Mesenchymal stem cell (in vitro differentiated cells and primary cell): ENCODE measurements at regions not wholly inside any gene's neighbourhood (a gene's known extent, or its start where the extent isn't known, plus 50 kb on each side); places are given as distances from the start of the nearest gene placed in this dataset.
"Not testable (repeated sequence)": the region's sequence is repeated elsewhere in the genome, so short reads cannot be mapped to it uniquely, and the experiment has no call there.

Source experiments
- DNase-seq: peaks from one replicate; pipeline ENCODE4 v3.0.0-alpha.2; 2013
- H2AFZ ChIP-seq: one replicate; pipeline ENCODE4 v1.6.1; 2013; ENCODE audit warnings: low read depth, mild to moderate bottlenecking, control low read depth, inconsistent platforms, low read length, moderate library complexity
- H2AK5ac ChIP-seq: 2 replicates; pipeline ENCODE4 v1.6.1; 2013; ENCODE audit warnings: low read length, moderate library complexity, mild to moderate bottlenecking, inconsistent platforms; ENCODE audit not compliant: severe bottlenecking
- H2BK120ac ChIP-seq: one replicate; pipeline ENCODE4 v1.6.1; 2013; ENCODE audit warnings: low read depth, mild to moderate bottlenecking, inconsistent platforms, low read length, moderate library complexity
- H2BK12ac ChIP-seq, 2 experiments: one replicate each; pipeline ENCODE4 v1.6.1; 2013; ENCODE audit warnings: inconsistent platforms in 2 of 2, low read length in 2 of 2, mild to moderate bottlenecking in 2 of 2, moderate library complexity in 2 of 2, control low read depth in 1 of 2
- H2BK15ac ChIP-seq: one replicate; pipeline ENCODE4 v1.6.1; 2013; ENCODE audit warnings: mild to moderate bottlenecking, low read depth, inconsistent platforms; ENCODE audit not compliant: poor library complexity, severe bottlenecking
- H2BK5ac ChIP-seq: 2 replicates; pipeline ENCODE4 v1.6.1; 2013; ENCODE audit warnings: low read depth, mild to moderate bottlenecking, low read length, control low read depth, inconsistent platforms; ENCODE audit not compliant: poor library complexity, severe bottlenecking
- H3K14ac ChIP-seq, 2 experiments: one replicate each; pipeline ENCODE4 v1.6.1; 2013; ENCODE audit warnings: inconsistent platforms in 2 of 2, low read length in 2 of 2, control low read depth in 1 of 2, mild to moderate bottlenecking in 1 of 2, moderate library complexity in 1 of 2
- H3K18ac ChIP-seq, 2 experiments: one replicate each; pipeline ENCODE4 v1.6.1; 2013; ENCODE audit warnings: inconsistent platforms in 2 of 2, low read length in 2 of 2, control low read depth in 1 of 2, low read depth in 1 of 2, mild to moderate bottlenecking in 1 of 2
- H3K23ac ChIP-seq, 2 experiments: one replicate each; pipeline ENCODE4 v1.6.1; 2013; ENCODE audit warnings: inconsistent platforms in 2 of 2, low read length in 2 of 2, mild to moderate bottlenecking in 2 of 2, moderate library complexity in 2 of 2, control low read depth in 1 of 2
- H3K27ac ChIP-seq: 2 replicates; pipeline ENCODE4 v1.5.1; 2013; ENCODE audit warnings: mild to moderate bottlenecking, moderate library complexity, low read length, control low read depth, inconsistent platforms; ENCODE audit not compliant: poor library complexity, severe bottlenecking
- H3K27me3 ChIP-seq, 2 experiments: 2 replicates each; pipeline versions ENCODE4 v1.6.1 to v1.7.0; 2013; ENCODE audit warnings: low read length in 2 of 2, mild to moderate bottlenecking in 2 of 2, moderate library complexity in 2 of 2, control low read depth in 1 of 2, inconsistent platforms in 1 of 2; ENCODE audit not compliant: control insufficient read depth in 1 of 2, insufficient read depth in 1 of 2
- H3K36me3 ChIP-seq, 2 experiments: 2 replicates each; pipeline versions ENCODE4 v1.6.1 to v1.7.0; 2013; ENCODE audit warnings: low read length in 2 of 2, control low read depth in 1 of 2, inconsistent platforms in 1 of 2, low read depth in 1 of 2, mild to moderate bottlenecking in 1 of 2; ENCODE audit not compliant: insufficient read depth in 2 of 2, control insufficient read depth in 1 of 2
- H3K4ac ChIP-seq, 2 experiments: one replicate each; pipeline ENCODE4 v1.6.1; 2013; ENCODE audit warnings: inconsistent platforms in 2 of 2, low read length in 2 of 2, mild to moderate bottlenecking in 2 of 2, moderate library complexity in 2 of 2, control low read depth in 1 of 2, low read depth in 1 of 2
- H3K4me1 ChIP-seq: 2 replicates; pipeline ENCODE4 v1.6.1; 2013; ENCODE audit warnings: low read depth, low read length, control low read depth; ENCODE audit not compliant: control insufficient read depth, insufficient read depth
- H3K4me2 ChIP-seq: 2 replicates; pipeline ENCODE4 v1.6.1; 2013; ENCODE audit warnings: low read length, mild to moderate bottlenecking, inconsistent platforms; ENCODE audit not compliant: poor library complexity, severe bottlenecking
- H3K4me3 ChIP-seq, 2 experiments: 2 replicates each; pipeline versions ENCODE4 v1.5.1 to v1.7.0; 2013; ENCODE audit warnings: low read length in 2 of 2, mild to moderate bottlenecking in 2 of 2, control low read depth in 1 of 2, low read depth in 1 of 2; ENCODE audit not compliant: insufficient read depth in 1 of 2
- H3K79me1 ChIP-seq: replicated peaks from 2 replicates; pipeline ENCODE4 v1.6.1; 2013; ENCODE audit warnings: mild to moderate bottlenecking, control low read depth, low read length, inconsistent platforms; ENCODE audit not compliant: poor library complexity, severe bottlenecking
- H3K9ac ChIP-seq: 2 replicates; pipeline ENCODE4 v1.7.0; 2013; ENCODE audit warnings: mild to moderate bottlenecking, low read length, moderate library complexity
- H3K9me3 ChIP-seq: 2 replicates; pipeline ENCODE4 v1.7.0; 2013; ENCODE audit warnings: mild to moderate bottlenecking, low read length; ENCODE audit not compliant: control insufficient read depth
- H4K8ac ChIP-seq: one replicate; pipeline ENCODE4 v1.6.1; 2013; ENCODE audit warnings: inconsistent platforms, mild to moderate bottlenecking, low read length, moderate library complexity
- H4K91ac ChIP-seq: one replicate; pipeline ENCODE4 v1.6.1; 2013; ENCODE audit warnings: mild to moderate bottlenecking, low read length, inconsistent platforms
- WGBS: methylation state at CpG from one replicate; pipeline ENCODE4 v1.1.7; 2013; ENCODE audit warnings: mixed read lengths; 5-methylcytosine and 5-hydroxymethylcytosine counted together

DNA sequence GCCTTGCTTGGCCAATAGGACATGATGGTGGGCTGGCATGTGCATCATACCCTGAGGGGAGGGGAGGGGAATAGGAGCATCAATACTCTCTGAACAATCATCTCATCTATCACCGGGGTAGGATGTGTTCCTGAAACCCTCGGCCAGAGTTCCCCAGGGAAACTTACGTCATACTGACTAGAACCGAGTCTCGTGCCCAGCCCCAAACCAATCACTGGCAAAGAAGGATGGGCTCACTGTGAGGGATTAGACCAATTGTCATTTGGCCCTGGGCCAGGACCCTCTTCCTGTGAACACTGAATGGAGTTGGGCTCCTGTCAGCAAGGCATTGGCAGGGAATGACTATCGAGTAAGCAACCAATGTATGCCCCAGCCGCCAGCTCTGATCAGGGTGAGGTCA is 261.5 kb downstream of the MYCN start:
- Histone ChIP-seq H3K27ac (no peak overlapping the region), H3K18ac (no peak overlapping the region), H3K79me1 (no peaks in the 10 kb centered on the region), H3K14ac (no peak overlapping the region), H3K27me3 (no peaks in the 10 kb centered on the region), H2AK5ac (no peak overlapping the region), H4K8ac (no peak overlapping the region), H2BK120ac (no peak overlapping the region), H2BK5ac (no peak overlapping the region), H3K4ac (no peak overlapping the region), H2AFZ (no peak overlapping the region), H3K4me3 (no peak overlapping the region), H3K9ac (no peak overlapping the region), H2BK15ac (no peak overlapping the region), H3K4me2 (no peak overlapping the region), H3K23ac (no peak overlapping the region), H3K36me3 (no peaks in the 10 kb centered on the region), H3K9me3 (no peaks in the 10 kb centered on the region), H4K91ac (no peak overlapping the region), H2BK12ac (no peak overlapping the region), H3K4me1 (no peaks in the 10 kb centered on the region)
- DNase-seq = no peak
- 78% methylated on average over 7 of the region's 7 CpGs for WGBS

DNA sequence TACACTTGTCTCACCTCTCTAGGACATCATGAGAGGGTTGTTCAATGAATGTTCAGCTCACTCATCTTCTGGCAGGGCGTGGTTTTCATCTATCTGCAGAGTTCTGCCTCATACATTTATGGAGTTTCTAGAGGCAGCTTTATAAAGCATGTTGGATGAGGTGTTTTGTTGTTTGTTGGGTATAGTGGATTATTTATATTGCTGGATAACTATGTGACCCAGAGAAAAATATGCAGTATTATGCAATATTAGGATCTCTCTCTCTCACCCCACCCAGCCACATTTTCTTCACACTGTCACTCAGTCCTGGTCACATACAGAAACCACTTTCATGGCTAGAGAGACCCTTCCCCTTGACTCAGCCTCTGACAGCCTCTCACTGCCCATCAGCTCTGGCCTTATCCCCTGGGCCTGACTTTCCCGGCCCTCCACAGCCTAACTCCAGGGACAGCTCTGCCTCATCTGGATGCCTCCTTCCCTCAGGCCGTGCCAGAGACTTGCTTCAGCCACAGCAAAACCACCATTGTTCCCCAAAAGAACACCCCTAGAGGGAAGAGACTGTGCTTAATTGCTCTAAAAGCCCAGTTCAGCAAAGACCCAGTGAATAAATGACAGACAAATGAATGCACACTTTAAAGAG is 260.3 kb downstream of the MYCN start:
- Histone ChIP-seq H3K4me1 (no peaks in the 10 kb centered on the region), H3K27ac (no peak overlapping the region), H3K4me3 (no peak overlapping the region), H2BK120ac (no peak overlapping the region), H3K27me3 (no peaks in the 10 kb centered on the region), H3K23ac (no peak overlapping the region), H3K18ac (no peak overlapping the region), H3K36me3 (no peaks in the 10 kb centered on the region), H2AK5ac (no peak overlapping the region), H4K91ac (no peak overlapping the region), H2BK15ac (no peak overlapping the region), H3K14ac (no peak overlapping the region), H3K79me1 (no peaks in the 10 kb centered on the region), H2BK5ac (no peak overlapping the region), H3K4me2 (no peak overlapping the region), H3K9ac (no peak overlapping the region), H2AFZ (no peak overlapping the region), H2BK12ac (no peak overlapping the region), H4K8ac (no peak overlapping the region), H3K9me3 (peaks cover 1% of the 10 kb centered on the region), H3K4ac (no peak overlapping the region)
- 58% methylated on average over 3 of the region's 3 CpGs for WGBS
- no peak for DNase-seq

DNA sequence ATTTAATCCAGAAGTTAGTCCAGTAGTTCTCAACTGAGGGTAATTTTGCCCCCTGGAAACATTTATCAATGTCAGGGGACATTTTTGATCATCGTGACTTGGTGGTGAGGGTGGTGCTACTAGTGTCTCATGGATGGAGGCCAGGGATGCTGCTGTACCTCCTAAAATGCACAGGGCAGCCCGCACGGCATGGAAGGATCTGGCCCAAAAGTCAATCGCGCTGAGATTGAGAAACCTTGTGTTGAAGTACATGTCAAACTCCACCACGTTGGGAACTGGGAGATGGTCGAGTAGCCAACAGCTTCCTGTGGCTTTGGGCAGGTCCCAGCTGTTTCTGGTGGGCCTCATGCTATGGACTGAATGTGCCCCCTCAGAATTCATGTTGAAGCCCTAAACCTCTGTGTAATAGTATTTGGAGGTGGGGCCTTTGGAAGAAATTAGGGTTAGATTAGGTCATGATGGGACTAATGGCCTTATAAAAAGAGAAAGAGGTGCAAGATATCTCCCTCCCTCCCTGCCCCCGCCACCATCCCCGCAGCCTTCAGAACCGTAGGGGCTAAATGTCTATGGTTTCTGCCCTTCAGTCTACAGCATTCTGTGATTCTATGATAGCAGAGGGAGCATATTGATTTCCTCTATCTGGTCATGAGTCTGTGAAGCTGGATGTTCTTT is 259.7 kb downstream of the MYCN start:
- Histone ChIP-seq H2BK5ac (no peak overlapping the region), H3K23ac (no peak overlapping the region), H3K9me3 (peaks cover 5% of the 10 kb centered on the region), H3K14ac (no peak overlapping the region), H3K4me2 (no peak overlapping the region), H3K27ac (no peak overlapping the region), H3K4me3 (no peak overlapping the region), H3K4ac (no peak overlapping the region), H3K36me3 (no peaks in the 10 kb centered on the region), H2AK5ac (no peak overlapping the region), H3K18ac (no peak overlapping the region), H2BK120ac (no peak overlapping the region), H2AFZ (no peak overlapping the region), H3K79me1 (no peaks in the 10 kb centered on the region), H3K27me3 (no peaks in the 10 kb centered on the region), H3K9ac (no peak overlapping the region), H2BK15ac (no peak overlapping the region), H3K4me1 (no peaks in the 10 kb centered on the region), H4K8ac (no peak overlapping the region), H2BK12ac (no peak overlapping the region), H4K91ac (no peak overlapping the region)
- DNase-seq = no peak
- WGBS = 81% methylated on average over 7 of the region's 10 CpGs

DNA sequence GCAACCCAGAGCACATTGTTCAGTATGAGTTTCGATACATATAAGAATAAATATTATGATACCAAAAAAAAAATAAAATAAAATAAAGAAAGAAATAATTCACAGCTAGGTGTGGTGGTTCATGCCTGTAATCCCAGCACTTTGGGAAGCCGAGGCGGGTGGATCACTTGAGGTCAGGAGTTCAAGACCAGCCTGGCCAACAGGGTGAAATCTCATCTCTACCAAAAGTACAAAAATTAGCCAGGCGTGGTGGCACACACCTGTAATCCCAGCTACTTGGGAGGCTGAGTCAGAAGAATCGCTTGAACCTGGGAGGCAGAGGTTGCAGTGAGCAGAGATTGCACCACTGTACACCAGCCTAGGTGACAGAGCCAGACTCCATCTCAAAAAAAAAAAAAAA is 258.9 kb downstream of the MYCN start:
- H4K8ac ChIP-seq, H3K27me3 ChIP-seq, H2BK5ac ChIP-seq, H3K18ac ChIP-seq, H3K4me3 ChIP-seq, H3K4me2 ChIP-seq, H2BK120ac ChIP-seq, H3K14ac ChIP-seq, H3K23ac ChIP-seq, H3K79me1 ChIP-seq, H3K4ac ChIP-seq, H2AFZ ChIP-seq, H3K9me3 ChIP-seq, H3K36me3 ChIP-seq, H2AK5ac ChIP-seq, H3K4me1 ChIP-seq, H3K27ac ChIP-seq, DNase-seq, H3K9ac ChIP-seq, H2BK15ac ChIP-seq, H2BK12ac ChIP-seq, H4K91ac ChIP-seq: not testable (repeated sequence)
- WGBS = 91% methylated on average over 4 of the region's 5 CpGs
